NB4 (cell line): ENCODE measurements at regions not wholly inside any gene's neighbourhood (a gene's known extent, or its start where the extent isn't known, plus 50 kb on each side); places are given as distances from the start of the nearest gene placed in this dataset.

Experiments
- DNase-seq: peaks from one replicate; pipeline ENCODE4 v3.0.0; 2010; ENCODE audit warnings: low read depth
- H3K4me3 ChIP-seq: one replicate; pipeline ENCODE4 v1.5.1; 2011; ENCODE audit warnings: mild to moderate bottlenecking, low read depth, low read length, moderate library complexity
- CTCF ChIP-seq: IDR thresholded peaks from one replicate; pipeline ENCODE4 v1.5.1; 2012; ENCODE audit warnings: low read depth, low read length
- MAX ChIP-seq: IDR thresholded peaks from 2 replicates; pipeline ENCODE4 v1.6.1; 2011; ENCODE audit warnings: low read depth, low read length
- MYC ChIP-seq: IDR thresholded peaks from 2 replicates; pipeline ENCODE4 v1.6.1; 2011; ENCODE audit warnings: low read depth, low read length
- POLR2A ChIP-seq: IDR thresholded peaks from 2 replicates; pipeline ENCODE4 v1.6.1; 2011; ENCODE audit warnings: mild to moderate bottlenecking; ENCODE audit not compliant: insufficient read length; ENCODE audit errors: extremely low read depth

- TF ChIP-seq MAX (no peak), POLR2A (no peak), MYC (no peak), CTCF (no peak)
- DNase-seq: no peak
- no peak overlapping the region for H3K4me3 ChIP-seq
Measured at GRCh38 chr13:110773480-110773879, 60.0 kb downstream of the ING1 start.

GRCh38 chr13:110774051-110774450 is 60.6 kb downstream of the ING1 start:
- TF ChIP-seq MYC (no peak), POLR2A (no peak), CTCF (no peak), MAX (no peak)
- no peak for DNase-seq
- no peak overlapping the region for H3K4me3 ChIP-seq

GRCh38 chr13:110774490-110774889 is 61.0 kb downstream of the ING1 start:
- no peak overlapping the region for H3K4me3 ChIP-seq
- TF ChIP-seq POLR2A (no peak), MYC (no peak), MAX (no peak), CTCF (no peak)
- no peak for DNase-seq

- H3K4me3 ChIP-seq: no peak overlapping the region
- TF ChIP-seq MAX: no peak
- TF ChIP-seq POLR2A: no peak
- no peak for TF ChIP-seq MYC
- TF ChIP-seq CTCF: no peak
- peak; percentile 8 for DNase-seq
Measured at GRCh38 chr13:110775576-110775975, 62.1 kb downstream of the ING1 start.

GRCh38 chr13:110777251-110777820 is 63.8 kb downstream of the ING1 start:
- DNase-seq: no peak
- no peak for TF ChIP-seq CTCF
- no peak for TF ChIP-seq POLR2A
- no peak for TF ChIP-seq MAX
- no peak for TF ChIP-seq MYC
- H3K4me3 ChIP-seq: no peak overlapping the region

- DNase-seq: no peak
- no peak for TF ChIP-seq MAX
- no peak for TF ChIP-seq MYC
- no peak for TF ChIP-seq CTCF
- TF ChIP-seq POLR2A: no peak
- no peak overlapping the region for H3K4me3 ChIP-seq
Measured at GRCh38 chr13:110779022-110779421, 65.5 kb downstream of the ING1 start.
